ENCODE measurements at regions not wholly inside any gene's neighbourhood (a gene's known extent, or its start where the extent isn't known, plus 50 kb on each side); places are given as distances from the start of the nearest gene placed in this dataset.
"Not testable (repeated sequence)": the region's sequence is repeated elsewhere in the genome, so short reads cannot be mapped to it uniquely, and the experiment has no call there.

DNA sequence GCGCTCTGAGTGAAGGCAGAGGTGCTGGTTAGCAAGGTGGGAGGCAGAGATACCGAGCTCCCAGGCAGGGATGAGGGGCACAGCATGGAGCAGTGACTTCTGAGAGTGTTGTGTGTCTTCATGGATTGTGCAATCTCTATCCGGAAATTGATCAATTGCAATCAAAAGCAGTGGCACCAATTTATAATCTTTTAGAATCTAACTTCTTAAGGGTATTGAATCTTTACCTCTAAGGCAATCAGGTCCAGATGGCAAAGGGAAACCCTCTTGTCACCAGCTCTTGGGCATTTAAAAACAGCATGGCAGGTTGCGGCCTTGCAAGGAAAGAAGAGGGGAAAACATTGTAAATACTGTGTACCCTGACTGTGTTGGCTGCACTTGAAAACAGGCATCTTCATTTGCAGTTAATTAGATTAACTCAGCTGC lies 58.0 kb upstream of the MRTFB start:
- peak overlapping the region; percentile 54 for H3K4me3 ChIP-seq
- H3K27ac ChIP-seq, result peak overlapping the region; percentile 70
- no peak for DNase-seq (ENCODE audit: low read depth, low spot score)
- no peak overlapping the region for H3K9ac ChIP-seq (ENCODE audit: insufficient read length)
- H3K36me3 ChIP-seq (ENCODE audit: insufficient read depth, low read length), result no peaks in the 10 kb centered on the region
- TF ChIP-seq POLR2AphosphoS5 (IDR thresholded peaks at IDR 0.05; ENCODE audit: borderline replicate concordance, low read depth, low read length) (no peak), FOXP2 (optimal IDR thresholded peaks at IDR 0.05; ENCODE audit: control extremely low read depth, extremely low read length, insufficient read depth) (no peak), EZH2 (IDR thresholded peaks at IDR 0.05) (no peak)
- no peaks in the 10 kb centered on the region for H3K9me3 ChIP-seq (ENCODE audit: low read depth, low read length)

DNA sequence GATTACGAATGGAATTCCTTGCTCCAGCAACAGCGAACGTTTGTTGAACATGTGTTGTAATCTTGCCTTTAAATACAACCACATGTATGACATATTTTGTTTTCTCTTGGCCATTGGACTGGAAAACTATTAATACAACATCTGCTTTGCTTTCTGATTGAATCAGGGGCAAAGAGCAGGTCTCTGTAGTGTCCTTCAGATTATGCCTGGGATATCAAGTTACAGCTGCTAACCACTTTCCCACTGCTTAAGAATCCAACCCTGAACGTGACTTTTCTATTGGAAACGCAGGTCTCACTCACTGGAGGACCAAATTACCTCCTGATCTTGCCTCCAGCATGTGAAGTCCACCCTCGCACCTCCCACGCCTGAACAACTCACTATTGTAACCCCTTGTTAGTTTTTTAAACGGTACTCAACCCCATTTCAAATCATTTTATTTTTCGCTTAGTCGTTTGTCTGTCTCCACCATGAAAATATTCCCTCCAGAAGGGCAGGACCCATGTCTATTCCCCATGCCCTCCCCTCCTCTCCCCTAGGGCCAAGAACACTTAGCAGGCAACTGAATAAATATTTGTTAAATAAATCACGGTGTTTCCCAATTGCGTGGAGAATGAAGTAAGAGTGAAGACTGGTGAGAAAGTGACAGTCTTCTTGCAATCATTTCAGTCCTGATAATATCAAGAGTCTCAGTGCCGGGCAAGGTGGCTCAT lies 57.4 kb upstream of the MRTFB start:
- Histone ChIP-seq H3K9me3 (ENCODE audit: low read depth, low read length) (no peaks in the 10 kb centered on the region), H3K27ac (peak overlapping the region; percentile 70), H3K9ac (ENCODE audit: insufficient read length) (peak overlapping the region; percentile 62), H3K36me3 (ENCODE audit: insufficient read depth, low read length) (no peaks in the 10 kb centered on the region), H3K4me3 (peak overlapping the region; percentile 54)
- DNase-seq (ENCODE audit: low read depth, low spot score), result no peak
- TF ChIP-seq EZH2 (IDR thresholded peaks at IDR 0.05), result no peak
- peak; percentile 79 for TF ChIP-seq FOXP2 (optimal IDR thresholded peaks at IDR 0.05; ENCODE audit: control extremely low read depth, extremely low read length, insufficient read depth)

DNA sequence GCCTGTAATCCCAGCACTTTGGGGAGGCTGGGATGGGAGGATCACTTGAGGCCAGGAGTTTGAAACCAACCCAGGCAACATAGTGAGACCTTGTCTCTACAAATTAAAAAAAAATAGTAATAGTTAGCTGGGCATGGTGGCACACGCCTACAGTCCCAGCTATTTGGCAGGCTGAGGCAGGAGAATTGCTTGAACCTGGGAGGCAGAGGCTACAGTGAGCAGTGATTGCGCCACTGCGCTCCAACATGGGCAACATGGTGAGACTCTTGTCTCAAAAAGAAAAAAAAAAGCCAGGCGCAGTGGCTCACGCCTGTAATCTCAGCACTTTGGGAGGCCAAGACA lies 56.9 kb upstream of the MRTFB start:
- Histone ChIP-seq H3K4me3 (no peak overlapping the region; the same call in 1 of the 2 replicates), H3K9ac (ENCODE audit: insufficient read length) (no peak overlapping the region)
- DNase-seq (ENCODE audit: low read depth, low spot score), result no peak

GRCh38 chr16:14015033-14015432 lies 56.1 kb upstream of the MRTFB start:
- no peaks in the 10 kb centered on the region for H3K36me3 ChIP-seq (ENCODE audit: insufficient read depth, low read length)
- no peaks in the 10 kb centered on the region for H3K9me3 ChIP-seq (ENCODE audit: low read depth, low read length)
- no peak overlapping the region for H3K9ac ChIP-seq (ENCODE audit: insufficient read length)
- H3K27ac ChIP-seq, result no peak overlapping the region
- no peak for DNase-seq (ENCODE audit: low read depth, low spot score)
- TF ChIP-seq FOXP2 (optimal IDR thresholded peaks at IDR 0.05; ENCODE audit: control extremely low read depth, extremely low read length, insufficient read depth) (no peak), EZH2 (IDR thresholded peaks at IDR 0.05) (no peak)
- H3K4me3 ChIP-seq, result no peak overlapping the region

More for the DNA sequence above, 56.9 kb upstream of the MRTFB start:
- no peak for TF ChIP-seq FOXP2 (optimal IDR thresholded peaks at IDR 0.05; ENCODE audit: control extremely low read depth, extremely low read length, insufficient read depth)
- no peak for TF ChIP-seq POLR2AphosphoS5 (IDR thresholded peaks at IDR 0.05; ENCODE audit: borderline replicate concordance, low read depth, low read length)
- TF ChIP-seq EZH2 (IDR thresholded peaks at IDR 0.05), result no peak
- no peaks in the 10 kb centered on the region for H3K36me3 ChIP-seq (ENCODE audit: insufficient read depth, low read length)
- no peaks in the 10 kb centered on the region for H3K9me3 ChIP-seq (ENCODE audit: low read depth, low read length)
- peak overlapping the region; percentile 70; the same call in 1 of the 2 replicates for H3K27ac ChIP-seq

GRCh38 chr16:14015461-14015860 lies 55.7 kb upstream of the MRTFB start:
- DNase-seq (ENCODE audit: low read depth, low spot score), result no peak
- TF ChIP-seq POLR2AphosphoS5 (IDR thresholded peaks at IDR 0.05; ENCODE audit: borderline replicate concordance, low read depth, low read length) (no peak), EZH2 (IDR thresholded peaks at IDR 0.05) (no peak), FOXP2 (optimal IDR thresholded peaks at IDR 0.05; ENCODE audit: control extremely low read depth, extremely low read length, insufficient read depth) (no peak)
- H3K9me3 ChIP-seq (ENCODE audit: low read depth, low read length), result no peaks in the 10 kb centered on the region
- no peak overlapping the region for H3K27ac ChIP-seq
- no peaks in the 10 kb centered on the region for H3K36me3 ChIP-seq (ENCODE audit: insufficient read depth, low read length)
- no peak overlapping the region for H3K4me3 ChIP-seq
- H3K9ac ChIP-seq (ENCODE audit: insufficient read length), result no peak overlapping the region

- H3K9me3 ChIP-seq (ENCODE audit: low read depth, low read length), result no peaks in the 10 kb centered on the region
- DNase-seq (ENCODE audit: low read depth, low spot score), result no peak
- TF ChIP-seq EZH2 (IDR thresholded peaks at IDR 0.05), result no peak
- no peak for TF ChIP-seq POLR2AphosphoS5 (IDR thresholded peaks at IDR 0.05; ENCODE audit: borderline replicate concordance, low read depth, low read length)
- no peak for TF ChIP-seq FOXP2 (optimal IDR thresholded peaks at IDR 0.05; ENCODE audit: control extremely low read depth, extremely low read length, insufficient read depth)
- H3K4me3 ChIP-seq, result no peak overlapping the region
- H3K36me3 ChIP-seq (ENCODE audit: insufficient read depth, low read length), result no peaks in the 10 kb centered on the region
- H3K9ac ChIP-seq (ENCODE audit: insufficient read length), result no peak overlapping the region
- H3K27ac ChIP-seq, result no peak overlapping the region
Observed at GRCh38 chr16:14015948-14016347, 55.2 kb upstream of the MRTFB start.

DNA sequence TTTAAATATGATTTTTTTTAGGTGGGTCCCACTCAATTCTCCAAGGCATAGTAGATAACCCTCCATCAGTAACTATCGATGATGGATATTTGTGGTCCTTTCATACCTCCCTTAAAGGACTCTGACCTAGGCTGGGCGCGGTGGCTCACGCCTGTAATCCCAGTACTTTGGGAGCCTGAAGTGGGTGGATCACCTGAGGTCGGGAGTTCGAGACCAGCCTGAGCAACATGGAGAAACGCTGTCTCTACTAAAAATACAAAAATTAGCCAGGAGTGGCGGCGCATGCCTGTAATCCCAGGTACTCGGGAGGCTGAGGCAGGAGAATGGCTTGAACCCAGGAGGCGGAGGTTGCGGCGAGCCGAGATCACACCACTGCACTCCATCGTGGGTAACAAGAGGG lies 54.8 kb upstream of the MRTFB start:
- not testable (repeated sequence) for H3K27ac ChIP-seq; H3K4me3 ChIP-seq; H3K9ac ChIP-seq (ENCODE audit: insufficient read length); H3K9me3 ChIP-seq (ENCODE audit: low read depth, low read length); DNase-seq (ENCODE audit: low read depth, low spot score); H3K36me3 ChIP-seq (ENCODE audit: insufficient read depth, low read length)

DNA sequence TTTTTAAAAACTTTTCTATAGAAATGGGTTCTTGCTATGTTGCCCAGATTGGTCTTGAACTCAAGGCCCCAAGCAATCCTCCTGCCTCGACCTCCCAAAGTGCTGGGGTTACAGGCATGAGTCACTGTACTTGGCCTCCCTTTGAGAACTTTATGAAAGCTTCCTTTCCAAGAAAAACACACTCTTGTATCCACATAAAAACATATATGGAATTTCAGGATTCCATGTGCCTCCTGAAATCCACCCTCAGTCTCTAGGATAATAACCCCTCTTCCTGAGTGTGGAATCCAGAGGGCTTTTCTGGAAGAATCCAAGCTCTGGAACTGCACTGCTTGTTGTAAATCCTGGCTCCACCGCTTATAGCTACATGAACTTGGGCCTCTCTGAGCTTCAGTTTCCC lies 53.2 kb upstream of the MRTFB start:
- no peaks in the 10 kb centered on the region for H3K9me3 ChIP-seq (ENCODE audit: low read depth, low read length)
- H3K27ac ChIP-seq, result no peak overlapping the region
- H3K9ac ChIP-seq (ENCODE audit: insufficient read length), result no peak overlapping the region
- DNase-seq (ENCODE audit: low read depth, low spot score), result no peak
- TF ChIP-seq POLR2AphosphoS5 (IDR thresholded peaks at IDR 0.05; ENCODE audit: borderline replicate concordance, low read depth, low read length) (no peak), FOXP2 (optimal IDR thresholded peaks at IDR 0.05; ENCODE audit: control extremely low read depth, extremely low read length, insufficient read depth) (no peak), EZH2 (IDR thresholded peaks at IDR 0.05) (no peak)
- H3K4me3 ChIP-seq, result no peak overlapping the region
- no peaks in the 10 kb centered on the region for H3K36me3 ChIP-seq (ENCODE audit: insufficient read depth, low read length)

- H3K9me3 ChIP-seq (ENCODE audit: low read depth, low read length), result no peaks in the 10 kb centered on the region
- no peaks in the 10 kb centered on the region for H3K36me3 ChIP-seq (ENCODE audit: insufficient read depth, low read length)
- no peak overlapping the region for H3K9ac ChIP-seq (ENCODE audit: insufficient read length)
- no peak overlapping the region for H3K27ac ChIP-seq
- DNase-seq (ENCODE audit: low read depth, low spot score), result no peak
- H3K4me3 ChIP-seq, result no peak overlapping the region
- TF ChIP-seq FOXP2 (optimal IDR thresholded peaks at IDR 0.05; ENCODE audit: control extremely low read depth, extremely low read length, insufficient read depth) (no peak), EZH2 (IDR thresholded peaks at IDR 0.05) (no peak), POLR2AphosphoS5 (IDR thresholded peaks at IDR 0.05; ENCODE audit: borderline replicate concordance, low read depth, low read length) (no peak)
Observed at GRCh38 chr16:14018851-14019250, 52.3 kb upstream of the MRTFB start.

All from SK-N-MC (cell line).